GM12878 (cell line): ENCODE measurements at regions not wholly inside any gene's neighbourhood (a gene's known extent, or its start where the extent isn't known, plus 50 kb on each side); places are given as distances from the start of the nearest gene placed in this dataset.

ENCODE experiments used
- ATAC-seq: fragments of 200-7000 bp; cut with Tn5 transposase; 3 replicates; pipeline ENCODE4 v1.9.1; 2020; ENCODE audit warnings: mild to moderate bottlenecking, moderate library complexity
- BruUV-seq: library from RNA; stranded (reverse); fragments of 400-500 nt; replicated peaks from 2 replicates; lab custom pipeline; 2021; lab: Mats Ljungman, UMichigan
- CTCF ChIA-PET: fragments of 300-600 bp; sonication (Branson Sonifier 250); formaldehyde crosslinking; extraction: SDS; loops from one replicate; lab custom pipeline; 2021; ENCODE audit warnings: inconsistent platforms; lab: Yijun Ruan, JAX
- POLR2A ChIA-PET: fragments of 350-600 bp; formaldehyde crosslinking; extraction: SDS; loops from one replicate; lab custom pipeline; 2021; ENCODE audit warnings: inconsistent platforms; lab: Charles Lee
- RAD21 ChIA-PET: fragments of 300-600 bp; sonication (Branson Sonifier 250); formaldehyde crosslinking; loops from one replicate; lab custom pipeline; 2023; ENCODE audit warnings: antibody characterized with exemption; ENCODE audit not compliant: unreplicated experiment; lab: Charles Lee
- SMC1A ChIA-PET: fragments of 300-600 bp; sonication (Branson Sonifier 250); formaldehyde crosslinking; loops from one replicate; lab custom pipeline; 2023; ENCODE audit not compliant: unreplicated experiment, uncharacterized antibody; lab: Charles Lee
- DNase-seq: peaks from one replicate; pipeline ENCODE4 v3.0.0-alpha.2; 2011; ENCODE audit warnings: low read depth, low spot score
- FAIRE-seq: peaks from 3 replicates; lab custom pipeline; 2011; peaks lifted over from hg19 to GRCh38; lab: Jason Lieb, UNC
- H2AFZ ChIP-seq: 2 replicates; pipeline ENCODE4 v1.6.0; 2011; ENCODE audit warnings: low read depth, low read length, control low read depth; ENCODE audit not compliant: control insufficient read depth
- H3K27ac ChIP-seq: 2 replicates; pipeline ENCODE4 v1.5.1; 2011; ENCODE audit warnings: control low read depth; ENCODE audit not compliant: control insufficient read depth, insufficient read depth
- H3K27me3 ChIP-seq, 2 experiments: replicated peaks in 1 of 2; 2 replicates each; pipeline versions ENCODE4 v1.6.0 to v1.6.1; 2011; ENCODE audit warnings: low read length in 1 of 2; ENCODE audit not compliant: control insufficient read depth in 2 of 2, insufficient read depth in 2 of 2
- H3K36me3 ChIP-seq, 2 experiments: 2 replicates each; pipeline ENCODE4 v1.5.1; 2011; ENCODE audit warnings: low read length in 1 of 2; ENCODE audit not compliant: control insufficient read depth in 2 of 2, insufficient read depth in 2 of 2
- H3K4me1 ChIP-seq: 2 replicates; pipeline ENCODE4 v1.6.1; 2011; ENCODE audit warnings: mild to moderate bottlenecking, low read length, moderate library complexity, mixed read lengths; ENCODE audit not compliant: control insufficient read depth, insufficient read depth
- H3K4me2 ChIP-seq: 2 replicates; pipeline ENCODE4 v1.6.0; 2011; ENCODE audit warnings: control low read depth; ENCODE audit not compliant: control insufficient read depth, insufficient read depth
- H3K4me3 ChIP-seq: fragments of 200-600 bp; sonication (generic); 2 replicates; pipeline ENCODE4 v1.5.1; 2016
- H3K79me2 ChIP-seq: 2 replicates; pipeline ENCODE4 v1.6.0; 2011; ENCODE audit warnings: low read length; ENCODE audit not compliant: control insufficient read depth, insufficient read depth
- H3K9ac ChIP-seq: 2 replicates; pipeline ENCODE4 v1.8.0; 2011; ENCODE audit warnings: low read length, control low read depth, mixed read lengths; ENCODE audit not compliant: control insufficient read depth, insufficient read depth
- H3K9me3 ChIP-seq: replicated peaks from 3 replicates; pipeline ENCODE4 v1.5.1; 2011; ENCODE audit warnings: mild to moderate bottlenecking, low read length; ENCODE audit not compliant: control insufficient read depth, insufficient read depth
- H4K20me1 ChIP-seq: 2 replicates; pipeline ENCODE4 v1.6.0; 2011; ENCODE audit not compliant: control insufficient read depth, insufficient read depth
- EED ChIP-seq: sonication (generic); IDR thresholded peaks from 2 replicates; pipeline ENCODE4 v1.6.1; 2016; ENCODE audit warnings: antibody characterized with exemption, low read depth
- EGR1 ChIP-seq, 2 experiments: IDR thresholded peaks; 1 replicate in 1 of 2; 2 replicates in 1 of 2; pipeline ENCODE4 v1.6.1; 2011 to 2012; ENCODE audit warnings: low read depth in 2 of 2, low read length in 2 of 2, borderline replicate concordance in 1 of 2, mild to moderate bottlenecking in 1 of 2, moderate library complexity in 1 of 2
- ELK1 ChIP-seq: IDR thresholded peaks from 2 replicates; pipeline ENCODE4 v1.6.1; 2012; ENCODE audit warnings: low read depth, low read length, improper control_type of control experiment
- LARP7 ChIP-seq: fragments of 450-650 bp; IDR thresholded peaks from 2 replicates; pipeline ENCODE4 v1.6.1; 2017; ENCODE audit warnings: mild to moderate bottlenecking
- NFXL1 ChIP-seq: fragments of 450-650 bp; IDR thresholded peaks from 2 replicates; pipeline ENCODE4 v1.6.1; 2017; ENCODE audit warnings: antibody characterized with exemption, mild to moderate bottlenecking, borderline replicate concordance
- POLR2A ChIP-seq: IDR thresholded peaks from 2 replicates; pipeline ENCODE4 v1.6.1; 2011; ENCODE audit warnings: low read depth, mild to moderate bottlenecking, low read length
- RAD21 ChIP-seq: IDR thresholded peaks from 2 replicates; pipeline ENCODE4 v1.6.1; 2011; ENCODE audit warnings: mild to moderate bottlenecking, low read depth, low read length, moderate library complexity; ENCODE audit not compliant: insufficient read depth
- RB1 ChIP-seq: fragments of 450-650 bp; formaldehyde crosslinking; IDR thresholded peaks from 2 replicates; pipeline ENCODE4 v1.6.1; 2017; ENCODE audit warnings: mild to moderate bottlenecking, borderline replicate concordance
- SP1 ChIP-seq: IDR thresholded peaks from one replicate; pipeline ENCODE4 v1.6.1; 2011; ENCODE audit warnings: low read depth, low read length
- STAT1 ChIP-seq: fragments of 450-650 bp; conservative IDR thresholded peaks from 2 replicates; pipeline ENCODE4 v1.6.1; 2014; ENCODE audit warnings: antibody characterized with exemption, mild to moderate bottlenecking
- STAT3 ChIP-seq: IDR thresholded peaks from 2 replicates; pipeline ENCODE4 v1.6.1; 2011; ENCODE audit warnings: low read depth, low read length, improper control_type of control experiment
- SUPT20H ChIP-seq: IDR thresholded peaks from 2 replicates; pipeline ENCODE4 v1.6.1; 2011; ENCODE audit warnings: low read depth, mild to moderate bottlenecking, low read length, moderate library complexity, borderline replicate concordance; ENCODE audit not compliant: control insufficient read depth
- TBL1XR1 ChIP-seq: IDR thresholded peaks from 2 replicates; pipeline ENCODE4 v1.6.1; 2012; ENCODE audit warnings: low read depth, low read length, improper control_type of control experiment
- WRNIP1 ChIP-seq: IDR thresholded peaks from 2 replicates; pipeline ENCODE4 v1.6.1; 2011; ENCODE audit warnings: low read depth, low read length, improper control_type of control experiment, borderline replicate concordance
- ZNF384 ChIP-seq: IDR thresholded peaks from 2 replicates; pipeline ENCODE4 v1.6.1; 2012; ENCODE audit warnings: low read depth, mild to moderate bottlenecking, low read length, improper control_type of control experiment, borderline replicate concordance
- WGBS: methylation state at CpG from one replicate; pipeline ENCODE4 v1.1.6; 2016; ENCODE audit warnings: low lambda C conversion rate; ENCODE audit not compliant: insufficient replicate concordance, insufficient coverage; ENCODE audit errors: missing lambda C conversion rate; 5-methylcytosine and 5-hydroxymethylcytosine counted together
- in situ Hi-C: fragments of 300-500 bp; cut with MboI; formaldehyde crosslinking; loops from 9 replicates; pipeline ENCODE4 v1.14.3; 2018; ENCODE audit warnings: mixed read lengths
- intact Hi-C: fragments of 100-400 bp; cut with micrococcal nuclease; formaldehyde crosslinking; loops from one replicate; pipeline ENCODE4 v1.14.2; 2022; ENCODE audit not compliant: unreplicated experiment
- TF ChIP-seq, protein P1 (sequence below): fragments of 150-350 bp; IDR thresholded peaks from 2 replicates; pipeline ENCODE4 v1.6.1; 2014; ENCODE audit warnings: mild to moderate bottlenecking, low read depth, low read length
- TF ChIP-seq, protein P2 (sequence below): fragments of 450-650 bp; IDR thresholded peaks from 2 replicates; pipeline ENCODE4 v1.6.1; 2017; ENCODE audit warnings: mild to moderate bottlenecking, moderate library complexity

GRCh38 chr22:48744283-48744641 lies 1083.4 kb downstream of the BRD1 start:
- in situ Hi-C loops: no loop called here
- CTCF ChIA-PET: no interaction called here
- no peak for DNase-seq

More at GRCh38 chr22:48744283-48744641, 1083.4 kb downstream of the BRD1 start:
- H3K27ac ChIP-seq: no peak overlapping the region
- intact Hi-C loops: no loop called here
- H3K9ac ChIP-seq: no peak overlapping the region
- H3K36me3 ChIP-seq: no peaks in the 10 kb centered on the region
- no peak for FAIRE-seq
- no peaks in the 10 kb centered on the region; the same call in 2 of the 3 replicates for H3K9me3 ChIP-seq
- 70% methylated on average over 11 of the region's 11 CpGs for WGBS
- H3K79me2 ChIP-seq: no peaks in the 10 kb centered on the region
- ChIA-PET SMC1A (no interaction called here), RAD21 (no interaction called here), POLR2A (no interaction called here)
- no peak overlapping the region for H2AFZ ChIP-seq
- no peak for TF ChIP-seq STAT3
- no peak for TF ChIP-seq STAT1
- TF ChIP-seq EGR1 (IDR thresholded peaks at IDR 0.05; ENCODE audit: borderline replicate concordance in 1 of 2, low read depth in 2 of 2, low read length in 2 of 2): no peak
- TF ChIP-seq EED: no peak
- TF ChIP-seq, protein P1, sequence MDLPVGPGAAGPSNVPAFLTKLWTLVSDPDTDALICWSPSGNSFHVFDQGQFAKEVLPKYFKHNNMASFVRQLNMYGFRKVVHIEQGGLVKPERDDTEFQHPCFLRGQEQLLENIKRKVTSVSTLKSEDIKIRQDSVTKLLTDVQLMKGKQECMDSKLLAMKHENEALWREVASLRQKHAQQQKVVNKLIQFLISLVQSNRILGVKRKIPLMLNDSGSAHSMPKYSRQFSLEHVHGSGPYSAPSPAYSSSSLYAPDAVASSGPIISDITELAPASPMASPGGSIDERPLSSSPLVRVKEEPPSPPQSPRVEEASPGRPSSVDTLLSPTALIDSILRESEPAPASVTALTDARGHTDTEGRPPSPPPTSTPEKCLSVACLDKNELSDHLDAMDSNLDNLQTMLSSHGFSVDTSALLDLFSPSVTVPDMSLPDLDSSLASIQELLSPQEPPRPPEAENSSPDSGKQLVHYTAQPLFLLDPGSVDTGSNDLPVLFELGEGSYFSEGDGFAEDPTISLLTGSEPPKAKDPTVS: no peak
- TF ChIP-seq RAD21: no peak
- TF ChIP-seq SP1: no peak
- TF ChIP-seq RB1: no peak
- no peak for TF ChIP-seq LARP7
- no peak for TF ChIP-seq POLR2A
- no peak for TF ChIP-seq ZNF384
- TF ChIP-seq, protein P2, sequence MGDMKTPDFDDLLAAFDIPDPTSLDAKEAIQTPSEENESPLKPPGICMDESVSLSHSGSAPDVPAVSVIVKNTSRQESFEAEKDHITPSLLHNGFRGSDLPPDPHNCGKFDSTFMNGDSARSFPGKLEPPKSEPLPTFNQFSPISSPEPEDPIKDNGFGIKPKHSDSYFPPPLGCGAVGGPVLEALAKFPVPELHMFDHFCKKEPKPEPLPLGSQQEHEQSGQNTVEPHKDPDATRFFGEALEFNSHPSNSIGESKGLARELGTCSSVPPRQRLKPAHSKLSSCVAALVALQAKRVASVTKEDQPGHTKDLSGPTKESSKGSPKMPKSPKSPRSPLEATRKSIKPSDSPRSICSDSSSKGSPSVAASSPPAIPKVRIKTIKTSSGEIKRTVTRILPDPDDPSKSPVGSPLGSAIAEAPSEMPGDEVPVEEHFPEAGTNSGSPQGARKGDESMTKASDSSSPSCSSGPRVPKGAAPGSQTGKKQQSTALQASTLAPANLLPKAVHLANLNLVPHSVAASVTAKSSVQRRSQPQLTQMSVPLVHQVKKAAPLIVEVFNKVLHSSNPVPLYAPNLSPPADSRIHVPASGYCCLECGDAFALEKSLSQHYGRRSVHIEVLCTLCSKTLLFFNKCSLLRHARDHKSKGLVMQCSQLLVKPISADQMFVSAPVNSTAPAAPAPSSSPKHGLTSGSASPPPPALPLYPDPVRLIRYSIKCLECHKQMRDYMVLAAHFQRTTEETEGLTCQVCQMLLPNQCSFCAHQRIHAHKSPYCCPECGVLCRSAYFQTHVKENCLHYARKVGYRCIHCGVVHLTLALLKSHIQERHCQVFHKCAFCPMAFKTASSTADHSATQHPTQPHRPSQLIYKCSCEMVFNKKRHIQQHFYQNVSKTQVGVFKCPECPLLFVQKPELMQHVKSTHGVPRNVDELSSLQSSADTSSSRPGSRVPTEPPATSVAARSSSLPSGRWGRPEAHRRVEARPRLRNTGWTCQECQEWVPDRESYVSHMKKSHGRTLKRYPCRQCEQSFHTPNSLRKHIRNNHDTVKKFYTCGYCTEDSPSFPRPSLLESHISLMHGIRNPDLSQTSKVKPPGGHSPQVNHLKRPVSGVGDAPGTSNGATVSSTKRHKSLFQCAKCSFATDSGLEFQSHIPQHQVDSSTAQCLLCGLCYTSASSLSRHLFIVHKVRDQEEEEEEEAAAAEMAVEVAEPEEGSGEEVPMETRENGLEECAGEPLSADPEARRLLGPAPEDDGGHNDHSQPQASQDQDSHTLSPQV: no peak
- no peak for TF ChIP-seq WRNIP1
- TF ChIP-seq NFXL1: no peak
- no peak for TF ChIP-seq SUPT20H
- no peak for TF ChIP-seq ELK1
- TF ChIP-seq TBL1XR1: no peak
- H3K27me3 ChIP-seq: no peaks in the 10 kb centered on the region
- H3K4me3 ChIP-seq: no peak overlapping the region
- no peak overlapping the region for H3K4me2 ChIP-seq
- no peaks in the 10 kb centered on the region for H3K4me1 ChIP-seq
- ATAC-seq: no peak
- BruUV-seq: no TSS peak
- H4K20me1 ChIP-seq: no peaks in the 10 kb centered on the region
